ENCODE measurements at regions not wholly inside any gene's neighbourhood (a gene's known extent, or its start where the extent isn't known, plus 50 kb on each side); places are given as distances from the start of the nearest gene placed in this dataset.
"Not testable (repeated sequence)": the region's sequence is repeated elsewhere in the genome, so short reads cannot be mapped to it uniquely, and the experiment has no call there.

GRCh38 chr19:28332886-28333285 is 880.1 kb downstream of the UQCRFS1 start:
- DNase-seq = no peak

- DNase-seq = no peak
Observed at GRCh38 chr19:28332351-28332750, 880.6 kb downstream of the UQCRFS1 start.

GRCh38 chr19:28331596-28331995 is 881.4 kb downstream of the UQCRFS1 start:
- no peak for DNase-seq

- DNase-seq = no peak
Observed at GRCh38 chr19:28330831-28331230, 882.1 kb downstream of the UQCRFS1 start.

- no peak for DNase-seq
Observed at GRCh38 chr19:28329429-28329828, 883.5 kb downstream of the UQCRFS1 start.

- no peak for DNase-seq
Observed at GRCh38 chr19:28327905-28328304, 885.0 kb downstream of the UQCRFS1 start.

- DNase-seq = no peak
Observed at GRCh38 chr19:28326746-28327145, 886.2 kb downstream of the UQCRFS1 start.

GRCh38 chr19:28324275-28325060 is 888.5 kb downstream of the UQCRFS1 start:
- no peak for DNase-seq

- no peak for DNase-seq
Observed at GRCh38 chr19:28322945-28323344, 890.0 kb downstream of the UQCRFS1 start.

GRCh38 chr19:28322491-28322890 is 890.5 kb downstream of the UQCRFS1 start:
- DNase-seq = no peak

GRCh38 chr19:28319918-28320317 is 893.0 kb downstream of the UQCRFS1 start:
- no peak for DNase-seq

GRCh38 chr19:28319227-28319626 is 893.7 kb downstream of the UQCRFS1 start:
- no peak for DNase-seq

GRCh38 chr19:28318469-28319179 is 894.3 kb downstream of the UQCRFS1 start:
- DNase-seq = no peak

GRCh38 chr19:28316464-28316863 is 896.5 kb downstream of the UQCRFS1 start:
- no peak for DNase-seq

- DNase-seq = no peak
Observed at GRCh38 chr19:28314756-28315155, 898.2 kb downstream of the UQCRFS1 start.

GRCh38 chr19:28314287-28314686 is 898.7 kb downstream of the UQCRFS1 start:
- no peak for DNase-seq

- no peak for DNase-seq
Observed at GRCh38 chr19:28313633-28314032, 899.3 kb downstream of the UQCRFS1 start.

- no peak for DNase-seq
Observed at GRCh38 chr19:28312269-28312668, 900.7 kb downstream of the UQCRFS1 start.

- not testable (repeated sequence) for DNase-seq
Observed at GRCh38 chr19:28310829-28311228, 902.1 kb downstream of the UQCRFS1 start.

GRCh38 chr19:28309070-28309469 is 903.9 kb downstream of the UQCRFS1 start:
- DNase-seq = no peak

- no peak for DNase-seq
Observed at GRCh38 chr19:28307963-28308362, 905.0 kb downstream of the UQCRFS1 start.

- no peak for DNase-seq
Observed at GRCh38 chr19:28307487-28307886, 905.5 kb downstream of the UQCRFS1 start.

GRCh38 chr19:28305513-28305912 is 907.4 kb downstream of the UQCRFS1 start:
- DNase-seq = no peak

GRCh38 chr19:28303502-28303901 is 909.4 kb downstream of the UQCRFS1 start:
- no peak for DNase-seq
